ENCODE measurements at regions not wholly inside any gene's neighbourhood (a gene's known extent, or its start where the extent isn't known, plus 50 kb on each side); places are given as distances from the start of the nearest gene placed in this dataset.
A peak's percentile ranks its signal among the peaks of the same experiment; 100 is the strongest.

DNA sequence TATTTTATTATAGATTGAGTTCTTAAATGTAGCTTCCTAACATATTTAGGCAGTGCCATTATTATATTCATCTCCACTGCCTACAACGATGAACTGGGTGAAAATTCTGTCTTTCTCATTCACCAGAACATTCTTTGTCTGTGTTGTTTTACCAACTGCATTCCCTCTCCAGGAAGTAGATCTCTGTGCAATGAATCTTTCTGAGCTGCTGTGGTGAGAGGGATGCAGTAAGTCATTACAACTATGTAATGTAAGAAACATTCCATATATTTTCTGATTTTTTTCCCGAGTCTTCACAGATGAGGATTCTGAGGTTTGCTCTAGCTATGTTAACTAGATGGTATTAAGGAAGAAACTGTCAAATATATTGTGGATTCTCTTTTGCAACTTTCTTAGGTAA, 811.9 kb upstream of the PCDH7 start:
- no peaks in the 10 kb centered on the region for H3K4me1 Mint-ChIP-seq (ENCODE audit: unreplicated experiment)
- H3K4me3 Mint-ChIP-seq: no peak overlapping the region
- TF ChIP-seq, protein P1, sequence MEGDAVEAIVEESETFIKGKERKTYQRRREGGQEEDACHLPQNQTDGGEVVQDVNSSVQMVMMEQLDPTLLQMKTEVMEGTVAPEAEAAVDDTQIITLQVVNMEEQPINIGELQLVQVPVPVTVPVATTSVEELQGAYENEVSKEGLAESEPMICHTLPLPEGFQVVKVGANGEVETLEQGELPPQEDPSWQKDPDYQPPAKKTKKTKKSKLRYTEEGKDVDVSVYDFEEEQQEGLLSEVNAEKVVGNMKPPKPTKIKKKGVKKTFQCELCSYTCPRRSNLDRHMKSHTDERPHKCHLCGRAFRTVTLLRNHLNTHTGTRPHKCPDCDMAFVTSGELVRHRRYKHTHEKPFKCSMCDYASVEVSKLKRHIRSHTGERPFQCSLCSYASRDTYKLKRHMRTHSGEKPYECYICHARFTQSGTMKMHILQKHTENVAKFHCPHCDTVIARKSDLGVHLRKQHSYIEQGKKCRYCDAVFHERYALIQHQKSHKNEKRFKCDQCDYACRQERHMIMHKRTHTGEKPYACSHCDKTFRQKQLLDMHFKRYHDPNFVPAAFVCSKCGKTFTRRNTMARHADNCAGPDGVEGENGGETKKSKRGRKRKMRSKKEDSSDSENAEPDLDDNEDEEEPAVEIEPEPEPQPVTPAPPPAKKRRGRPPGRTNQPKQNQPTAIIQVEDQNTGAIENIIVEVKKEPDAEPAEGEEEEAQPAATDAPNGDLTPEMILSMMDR (conservative IDR thresholded peaks at IDR 0.05): no peak
- H3K9me3 Mint-ChIP-seq: no peaks in the 10 kb centered on the region
- H3K36me3 Mint-ChIP-seq: no peaks in the 10 kb centered on the region
- DNase-seq (ENCODE audit: extremely low spot score, unreplicated experiment): no peak
- H3K27me3 Mint-ChIP-seq: no peaks in the 10 kb centered on the region
- H3K27ac Mint-ChIP-seq: no peak overlapping the region

DNA sequence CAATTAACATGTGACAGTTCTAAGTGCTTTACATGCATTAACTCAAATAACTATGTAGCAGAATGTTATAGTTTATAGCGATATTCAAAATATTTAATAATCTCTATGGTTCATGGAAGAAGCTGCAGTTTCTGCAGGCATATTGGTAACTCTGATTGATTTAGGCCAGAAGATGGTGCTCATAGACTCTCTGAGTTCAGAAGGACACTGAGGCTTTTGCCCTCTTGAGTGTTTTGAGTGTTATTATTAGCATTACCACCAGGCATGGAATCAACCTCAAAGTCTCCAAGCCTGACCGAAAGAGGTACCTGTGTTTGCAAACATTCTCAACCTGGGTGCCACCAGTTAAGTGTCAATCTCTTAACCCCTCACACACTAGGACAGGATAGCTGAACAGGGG, 792.3 kb upstream of the PCDH7 start:
- Mint-ChIP-seq H3K27me3 (no peaks in the 10 kb centered on the region), H3K4me3 (no peak overlapping the region), H3K9me3 (no peaks in the 10 kb centered on the region), H3K27ac (no peak overlapping the region), H3K4me1 (ENCODE audit: unreplicated experiment) (no peaks in the 10 kb centered on the region), H3K36me3 (no peaks in the 10 kb centered on the region)
- TF ChIP-seq, protein P1 (conservative IDR thresholded peaks at IDR 0.05): no peak
- no peak for DNase-seq (ENCODE audit: extremely low spot score, unreplicated experiment)

DNA sequence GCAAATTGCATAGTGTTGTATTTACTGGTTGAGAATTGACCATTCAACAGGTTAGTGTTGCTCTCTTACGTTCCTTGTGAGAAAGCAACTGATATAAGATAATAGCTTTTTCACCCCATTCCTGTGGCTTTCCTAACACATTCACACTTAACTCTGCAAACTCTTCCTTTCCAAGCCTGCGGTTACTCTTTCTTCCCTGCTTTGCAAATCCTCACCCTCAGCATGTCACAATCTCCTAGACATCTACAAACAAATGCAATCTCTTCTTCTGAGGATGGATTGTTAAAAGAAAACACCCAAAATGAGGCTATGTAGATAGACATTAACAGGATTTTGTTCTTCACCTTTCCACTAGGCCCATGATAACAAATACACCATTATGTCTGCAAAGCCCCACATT, 771.7 kb upstream of the PCDH7 start:
- no peaks in the 10 kb centered on the region for H3K27me3 Mint-ChIP-seq
- H3K4me3 Mint-ChIP-seq: no peak overlapping the region
- no peak for DNase-seq (ENCODE audit: extremely low spot score, unreplicated experiment)
- no peaks in the 10 kb centered on the region for H3K9me3 Mint-ChIP-seq
- H3K4me1 Mint-ChIP-seq (ENCODE audit: unreplicated experiment): no peaks in the 10 kb centered on the region
- TF ChIP-seq, protein P1 (conservative IDR thresholded peaks at IDR 0.05): no peak
- H3K27ac Mint-ChIP-seq: no peak overlapping the region
- no peaks in the 10 kb centered on the region for H3K36me3 Mint-ChIP-seq

DNA sequence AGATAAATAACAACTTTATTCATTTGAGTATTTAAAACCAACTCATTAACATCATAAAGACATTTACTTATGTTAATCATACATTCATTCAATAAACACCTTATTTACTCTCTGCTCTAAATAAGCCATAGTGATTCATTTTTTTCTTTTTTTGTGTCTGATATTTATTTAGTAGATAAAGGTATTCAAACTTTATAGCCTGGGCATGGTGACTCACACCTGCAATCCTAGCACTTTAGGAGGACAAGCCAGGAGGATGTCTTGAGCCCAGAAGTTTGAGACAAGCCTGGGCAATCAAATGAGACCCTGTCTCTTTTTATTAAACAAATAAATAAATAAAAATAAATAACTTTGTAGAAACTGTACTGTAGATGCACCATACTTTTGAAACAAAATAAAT, 771.3 kb upstream of the PCDH7 start:
- DNase-seq (ENCODE audit: extremely low spot score, unreplicated experiment): no peak
- H3K4me3 Mint-ChIP-seq: no peak overlapping the region
- no peaks in the 10 kb centered on the region for H3K4me1 Mint-ChIP-seq (ENCODE audit: unreplicated experiment)
- no peaks in the 10 kb centered on the region for H3K9me3 Mint-ChIP-seq
- H3K27ac Mint-ChIP-seq: no peak overlapping the region
- H3K36me3 Mint-ChIP-seq: no peaks in the 10 kb centered on the region
- no peaks in the 10 kb centered on the region for H3K27me3 Mint-ChIP-seq
- TF ChIP-seq, protein P1 (conservative IDR thresholded peaks at IDR 0.05): no peak

DNA sequence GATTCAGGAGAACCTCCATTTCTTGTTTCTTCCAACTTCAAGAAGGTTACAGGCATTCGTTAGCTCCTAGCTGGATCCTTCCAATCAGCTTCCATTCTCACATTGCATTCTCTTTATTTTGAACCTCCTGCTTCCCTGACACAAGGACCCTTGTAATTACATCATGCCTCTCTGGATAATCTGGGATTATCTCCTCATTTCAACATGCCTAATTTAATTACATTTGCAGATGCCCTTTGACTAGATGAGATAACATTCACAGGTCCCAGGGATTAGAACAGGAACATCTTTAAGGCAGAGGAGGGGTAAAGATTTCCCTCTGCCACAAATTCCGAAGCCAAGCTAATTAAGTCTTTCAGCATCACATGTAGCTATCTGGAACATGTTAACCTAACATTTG, 753.8 kb upstream of the PCDH7 start:
- TF ChIP-seq, protein P1 (conservative IDR thresholded peaks at IDR 0.05): no peak
- H3K36me3 Mint-ChIP-seq: no peaks in the 10 kb centered on the region
- H3K4me1 Mint-ChIP-seq (ENCODE audit: unreplicated experiment): no peaks in the 10 kb centered on the region
- no peak for DNase-seq (ENCODE audit: extremely low spot score, unreplicated experiment)
- H3K9me3 Mint-ChIP-seq: no peaks in the 10 kb centered on the region
- no peaks in the 10 kb centered on the region for H3K27me3 Mint-ChIP-seq
- no peak overlapping the region for H3K27ac Mint-ChIP-seq
- no peak overlapping the region for H3K4me3 Mint-ChIP-seq

DNA sequence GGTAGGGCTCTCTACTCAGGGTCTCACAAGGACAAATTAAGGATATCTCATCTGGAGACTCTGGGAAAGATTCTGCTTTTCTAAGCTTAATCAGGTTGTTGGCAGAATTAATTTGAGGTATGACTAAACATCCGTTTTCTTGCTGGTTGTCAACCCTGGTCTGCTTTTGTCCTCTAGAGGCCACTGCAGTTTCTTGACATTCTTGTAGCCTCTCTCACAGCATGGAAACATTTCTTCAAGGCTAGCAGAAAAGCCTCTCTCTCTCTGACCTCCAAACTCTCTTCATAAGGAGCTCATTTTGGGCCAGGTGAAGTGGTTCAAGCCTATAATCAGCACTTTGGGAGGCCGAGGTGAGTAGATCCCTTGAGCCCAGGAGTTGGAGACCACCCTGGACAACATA, 749.5 kb upstream of the PCDH7 start:
- Mint-ChIP-seq H3K27me3 (no peaks in the 10 kb centered on the region), H3K4me1 (ENCODE audit: unreplicated experiment) (no peaks in the 10 kb centered on the region), H3K27ac (no peak overlapping the region), H3K4me3 (no peak overlapping the region), H3K9me3 (no peaks in the 10 kb centered on the region), H3K36me3 (no peaks in the 10 kb centered on the region)
- TF ChIP-seq, protein P1 (conservative IDR thresholded peaks at IDR 0.05): peak; percentile 27
- no peak for DNase-seq (ENCODE audit: extremely low spot score, unreplicated experiment)

Data from type B pancreatic cell (in vitro differentiated cells).